Lung (tissue), 11 donors: ENCODE measurements at regions not wholly inside any gene's neighbourhood (a gene's known extent, or its start where the extent isn't known, plus 50 kb on each side); places are given as distances from the start of the nearest gene placed in this dataset.
"Not testable (repeated sequence)": the region's sequence is repeated elsewhere in the genome, so short reads cannot be mapped to it uniquely, and the experiment has no call there.

Experiments
- ATAC-seq: fragments of 200-7000 bp; cut with Tn5 transposase; one replicate; pipeline ENCODE4 v1.9.1; 2020; ENCODE audit warnings: moderate number of reproducible peaks; ENCODE audit not compliant: insufficient read depth, low FRiP score
- DNase-seq, 3 donors: peaks; one replicate each; pipeline ENCODE4 v3.0.0-alpha.2; 2013 to 2017
- H3K27ac ChIP-seq, 2 donors: one replicate each; pipeline ENCODE4 v1.5.1; 2013; ENCODE audit warnings: mild to moderate bottlenecking in 2 of 2, moderate library complexity in 2 of 2, control low read depth in 1 of 2, inconsistent platforms in 1 of 2, low read depth in 1 of 2, low read length in 1 of 2
- H3K27me3 ChIP-seq, 3 donors: one replicate each; pipeline ENCODE4 v1.5.1; 2013; ENCODE audit warnings: low read length in 2 of 3; ENCODE audit not compliant: control insufficient read depth in 3 of 3, insufficient read depth in 3 of 3
- H3K36me3 ChIP-seq, 4 donors: one replicate each; pipeline ENCODE4 v1.5.1; 2013; ENCODE audit warnings: low read length in 4 of 4, mild to moderate bottlenecking in 1 of 4, moderate library complexity in 1 of 4; ENCODE audit not compliant: control insufficient read depth in 4 of 4, insufficient read depth in 4 of 4
- H3K4me1 ChIP-seq, 5 donors: one replicate each; pipeline ENCODE4 v1.5.1; 2013; ENCODE audit warnings: low read length in 5 of 5, mild to moderate bottlenecking in 2 of 5, moderate library complexity in 1 of 5; ENCODE audit not compliant: control insufficient read depth in 5 of 5, insufficient read depth in 5 of 5
- H3K4me3 ChIP-seq: one replicate; pipeline ENCODE4 v1.5.1; 2013; ENCODE audit warnings: mild to moderate bottlenecking, control low read depth, moderate library complexity
- H3K9ac ChIP-seq, 2 donors: one replicate each; pipeline ENCODE4 v1.5.1; 2013; ENCODE audit warnings: low read length in 2 of 2, control low read depth in 1 of 2; ENCODE audit not compliant: insufficient read depth in 1 of 2
- H3K9me3 ChIP-seq, 4 donors: one replicate each; pipeline ENCODE4 v1.5.1; 2013; ENCODE audit warnings: low read length in 3 of 4, mild to moderate bottlenecking in 1 of 4, moderate library complexity in 1 of 4; ENCODE audit not compliant: control insufficient read depth in 4 of 4, insufficient read depth in 3 of 4
- CTCF ChIP-seq: IDR thresholded peaks from 2 replicates; pipeline ENCODE4 v1.5.1; 2012; ENCODE audit warnings: mild to moderate bottlenecking; ENCODE audit errors: control extremely low read depth, extremely low read depth
- WGBS, 2 donors: extraction: QIAGEN DNeasy Blood & Tissue Kit; methylation state at CpG; one replicate each; pipeline ENCODE4 v1.1.7; 2013; 5-methylcytosine and 5-hydroxymethylcytosine counted together
- donor health status: control.
- donor health status: control.
- donor health status: Bipolar disorder and iron deficiency.
- donor health status: healthy.
- donor health status: DM: yes; HTN: yes; CAD: no.

DNA sequence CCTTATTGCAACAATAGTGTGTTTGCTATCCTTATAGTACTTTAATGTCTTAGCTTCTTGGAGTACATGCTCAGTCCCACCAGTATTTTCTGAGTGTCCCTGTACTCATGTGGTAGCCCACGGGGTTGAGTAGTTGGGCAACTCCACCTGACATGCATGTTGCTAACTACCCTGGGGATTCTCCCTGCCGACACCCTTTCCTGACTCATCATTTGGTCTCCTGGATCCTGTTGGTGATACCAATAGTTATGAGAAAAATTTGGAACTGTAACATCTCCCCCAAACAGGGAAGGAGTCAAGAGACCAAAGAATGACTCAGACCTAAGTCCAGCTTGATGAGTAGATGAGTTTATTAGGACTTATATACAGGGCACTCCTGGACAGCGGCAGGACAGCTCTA, 101.6 kb downstream of the BRMS1L start:
- WGBS, 2 donors = 85 to 88% methylated on average over 3 of the region's 3 CpGs
- DNase-seq (no peak), ATAC-seq (no peak)
- no peak for TF ChIP-seq CTCF
- Histone ChIP-seq H3K4me1 (no peaks in the 10 kb centered on the region), H3K9ac (no peak overlapping the region), H3K4me3 (no peak overlapping the region), H3K9me3 (peaks cover 0 to 4% (median 0%) of the 10 kb centered on the region in 4 donors), H3K36me3 (no peaks in the 10 kb centered on the region), H3K27ac (no peak overlapping the region), H3K27me3 (peaks cover 0 to 3% (median 0%) of the 10 kb centered on the region in 3 donors)

DNA sequence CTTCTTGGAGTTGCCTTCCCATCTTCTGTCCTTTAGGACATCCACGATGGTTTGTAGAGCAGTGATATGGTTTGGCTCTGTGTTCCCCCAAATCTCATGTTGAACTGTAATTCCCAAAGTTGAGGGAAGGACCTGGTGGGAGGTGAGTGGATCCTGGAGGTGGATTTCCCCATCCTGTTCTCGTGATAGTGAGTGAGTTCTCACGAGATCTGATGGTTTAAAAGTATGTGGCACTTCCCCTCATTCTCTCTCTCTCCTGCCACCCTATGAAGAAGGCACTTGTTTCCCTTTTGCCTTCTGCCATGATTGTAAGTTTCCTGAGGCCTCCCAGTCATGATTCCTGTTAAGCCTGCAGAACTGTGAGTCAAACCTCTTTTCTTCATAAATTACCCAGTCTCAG, 99.2 kb downstream of the BRMS1L start:
- TF ChIP-seq CTCF = no peak
- Histone ChIP-seq H3K9me3 (peaks cover 0 to 4% (median 0%) of the 10 kb centered on the region in 4 donors), H3K4me1 (no peaks in the 10 kb centered on the region), H3K9ac (no peak overlapping the region), H3K27me3 (peaks cover 0 to 3% (median 0%) of the 10 kb centered on the region in 3 donors), H3K27ac (no peak overlapping the region), H3K36me3 (no peaks in the 10 kb centered on the region), H3K4me3 (no peak overlapping the region)
- DNase-seq (no peak), ATAC-seq (no peak)
- 72 to 74% methylated on average over 3 of the region's 3 CpGs for WGBS, 2 donors

DNA sequence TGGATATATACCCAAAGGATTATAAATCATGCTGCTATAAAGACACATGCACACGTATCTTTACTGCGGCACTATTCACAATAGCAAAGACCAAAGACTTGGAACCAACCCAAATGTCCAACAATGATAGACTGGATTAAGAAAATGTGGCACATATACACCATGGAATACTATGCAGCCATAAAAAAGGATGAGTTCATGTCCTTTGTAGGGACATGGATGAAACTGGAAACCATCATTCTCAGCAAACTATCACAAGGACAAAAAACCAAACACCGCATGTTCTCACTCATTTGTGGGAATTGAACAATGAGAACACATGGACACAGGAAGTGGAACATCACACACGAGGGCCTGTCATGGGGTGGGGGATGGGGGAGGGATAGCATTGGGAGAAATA, 96.5 kb downstream of the BRMS1L start:
- H3K36me3 ChIP-seq, H3K4me1 ChIP-seq, H3K9ac ChIP-seq, H3K27ac ChIP-seq, H3K9me3 ChIP-seq, ATAC-seq, H3K27me3 ChIP-seq, DNase-seq, H3K4me3 ChIP-seq: not testable (repeated sequence)
- 88 to 91% methylated on average over 4 of the region's 4 CpGs for WGBS, 2 donors

- no peak for ATAC-seq
- H3K9me3 ChIP-seq = peaks cover 0 to 4% (median 0%) of the 10 kb centered on the region in 4 donors
- H3K4me1 ChIP-seq = no peaks in the 10 kb centered on the region
- H3K27me3 ChIP-seq = peaks cover 0 to 3% (median 0%) of the 10 kb centered on the region in 3 donors
- no peak overlapping the region for H3K9ac ChIP-seq
- no peak overlapping the region for H3K4me3 ChIP-seq
- no peaks in the 10 kb centered on the region for H3K36me3 ChIP-seq
- TF ChIP-seq CTCF = no peak
- no peak overlapping the region for H3K27ac ChIP-seq
- no peak for DNase-seq
Observed at GRCh38 chr14:35921745-35922144, 95.6 kb downstream of the BRMS1L start.
